ENCODE measurements at regions not wholly inside any gene's neighbourhood (a gene's known extent, or its start where the extent isn't known, plus 50 kb on each side); places are given as distances from the start of the nearest gene placed in this dataset.
"Not testable (repeated sequence)": the region's sequence is repeated elsewhere in the genome, so short reads cannot be mapped to it uniquely, and the experiment has no call there.

GRCh38 chr13:85216576-85216975 lies 582.6 kb downstream of the SLITRK6 start:
- no peak for DNase-seq (ENCODE audit: low read depth)

GRCh38 chr13:85212692-85213091 lies 586.5 kb downstream of the SLITRK6 start:
- DNase-seq (ENCODE audit: low read depth): no peak

- no peak for DNase-seq (ENCODE audit: low read depth)
Measured at GRCh38 chr13:85204668-85205344, 594.4 kb downstream of the SLITRK6 start.

- DNase-seq (ENCODE audit: low read depth): no peak
Measured at GRCh38 chr13:85197431-85197830, 601.8 kb downstream of the SLITRK6 start.

GRCh38 chr13:85194482-85194881 lies 604.7 kb downstream of the SLITRK6 start:
- no peak for DNase-seq (ENCODE audit: low read depth)

- no peak for DNase-seq (ENCODE audit: low read depth)
Measured at GRCh38 chr13:85191996-85192718, 607.1 kb downstream of the SLITRK6 start.

- DNase-seq (ENCODE audit: low read depth): no peak
Measured at GRCh38 chr13:85186356-85187045, 612.7 kb downstream of the SLITRK6 start.

- DNase-seq (ENCODE audit: low read depth): no peak
Measured at GRCh38 chr13:85174291-85174690, 624.9 kb downstream of the SLITRK6 start.

- no peak for DNase-seq (ENCODE audit: low read depth)
Measured at GRCh38 chr13:85170372-85170771, 628.8 kb downstream of the SLITRK6 start.

- no peak for DNase-seq (ENCODE audit: low read depth)
Measured at GRCh38 chr13:85166891-85167290, 632.3 kb downstream of the SLITRK6 start.

GRCh38 chr13:85163063-85163462 lies 636.2 kb downstream of the SLITRK6 start:
- no peak for DNase-seq (ENCODE audit: low read depth)

GRCh38 chr13:85148009-85148408 lies 651.2 kb downstream of the SLITRK6 start:
- DNase-seq (ENCODE audit: low read depth): no peak

GRCh38 chr13:85142351-85142927 lies 656.8 kb downstream of the SLITRK6 start:
- no peak for DNase-seq (ENCODE audit: low read depth)

- DNase-seq (ENCODE audit: low read depth): no peak
Measured at GRCh38 chr13:85141401-85141800, 657.8 kb downstream of the SLITRK6 start.

- no peak for DNase-seq (ENCODE audit: low read depth)
Measured at GRCh38 chr13:85140192-85140591, 659.0 kb downstream of the SLITRK6 start.

GRCh38 chr13:85137516-85137915 lies 661.7 kb downstream of the SLITRK6 start:
- no peak for DNase-seq (ENCODE audit: low read depth)

GRCh38 chr13:85132986-85133385 lies 666.2 kb downstream of the SLITRK6 start:
- no peak for DNase-seq (ENCODE audit: low read depth)

- DNase-seq (ENCODE audit: low read depth): not testable (repeated sequence)
Measured at GRCh38 chr13:85123501-85123900, 675.7 kb downstream of the SLITRK6 start.

GRCh38 chr13:85108356-85108755 lies 690.9 kb downstream of the SLITRK6 start:
- DNase-seq (ENCODE audit: low read depth): no peak

GRCh38 chr13:85099245-85099644 lies 700.0 kb downstream of the SLITRK6 start:
- no peak for DNase-seq (ENCODE audit: low read depth)

- DNase-seq (ENCODE audit: low read depth): no peak
Measured at GRCh38 chr13:85095418-85096272, 703.6 kb downstream of the SLITRK6 start.

- DNase-seq (ENCODE audit: low read depth): no peak
Measured at GRCh38 chr13:85093808-85094207, 705.4 kb downstream of the SLITRK6 start.

Data from activated T-helper 1 cell treated with Interleukin-2 at 50 U/mL for 16 hours (primary cell).